ENCODE measurements at regions not wholly inside any gene's neighbourhood (a gene's known extent, or its start where the extent isn't known, plus 50 kb on each side); places are given as distances from the start of the nearest gene placed in this dataset.

- TF ChIP-seq TCF3 (IDR thresholded peaks at IDR 0.05; ENCODE audit: borderline replicate concordance, insufficient read depth, low read depth, low read length) = no peak
- TF ChIP-seq BHLHE40 (IDR thresholded peaks at IDR 0.05; ENCODE audit: borderline replicate concordance in 1 of 2, low read depth in 2 of 2, low read length in 1 of 2) = no peak
- peak; percentile 32; the same call in 1 of the 2 replicates for TF ChIP-seq MTA2 (IDR thresholded peaks at IDR 0.05; ENCODE audit: low read depth)
- no peak for TF ChIP-seq SMC3 (IDR thresholded peaks at IDR 0.05; ENCODE audit: borderline replicate concordance, low read length)
- no peak for TF ChIP-seq NR2C1 (IDR thresholded peaks at IDR 0.05)
- no peak for TF ChIP-seq SIN3A (IDR thresholded peaks at IDR 0.05; ENCODE audit: low read depth, low read length)
- 0 out of 2 replicates have a peak, but pooled peaks have one; percentile 32 for TF ChIP-seq DPF2 (IDR thresholded peaks at IDR 0.05)
- peak; percentile 47; the same call in 1 of the 2 replicates for TF ChIP-seq ZBED1 (IDR thresholded peaks at IDR 0.05; ENCODE audit: borderline replicate concordance)
- peak; percentile 58; the same call in 1 of the 2 replicates for TF ChIP-seq EED (IDR thresholded peaks at IDR 0.05; ENCODE audit: low read depth)
- no peak for TF ChIP-seq NRF1 (conservative IDR thresholded peaks at IDR 0.05; ENCODE audit: low read depth, low read length)
- TF ChIP-seq, protein P1, sequence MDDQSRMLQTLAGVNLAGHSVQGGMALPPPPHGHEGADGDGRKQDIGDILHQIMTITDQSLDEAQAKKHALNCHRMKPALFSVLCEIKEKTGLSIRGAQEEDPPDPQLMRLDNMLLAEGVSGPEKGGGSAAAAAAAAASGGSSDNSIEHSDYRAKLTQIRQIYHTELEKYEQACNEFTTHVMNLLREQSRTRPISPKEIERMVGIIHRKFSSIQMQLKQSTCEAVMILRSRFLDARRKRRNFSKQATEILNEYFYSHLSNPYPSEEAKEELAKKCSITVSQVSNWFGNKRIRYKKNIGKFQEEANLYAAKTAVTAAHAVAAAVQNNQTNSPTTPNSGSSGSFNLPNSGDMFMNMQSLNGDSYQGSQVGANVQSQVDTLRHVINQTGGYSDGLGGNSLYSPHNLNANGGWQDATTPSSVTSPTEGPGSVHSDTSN (IDR thresholded peaks at IDR 0.05; ENCODE audit: insufficient replicate concordance, low read depth, low read length) = no peak
- TF ChIP-seq SPI1 (IDR thresholded peaks at IDR 0.05; ENCODE audit: borderline replicate concordance, insufficient read depth, low read depth, low read length) = no peak
- no peak for TF ChIP-seq USF1 (IDR thresholded peaks at IDR 0.05; ENCODE audit: borderline replicate concordance, extremely low read length, insufficient read depth, low read depth, low read length)
- no peak for TF ChIP-seq RBBP5 (conservative IDR thresholded peaks at IDR 0.05)
- no peak for TF ChIP-seq EZH2 (IDR thresholded peaks at IDR 0.05; ENCODE audit: borderline replicate concordance, control insufficient read depth, low read depth, low read length)
- TF ChIP-seq KLF5 (IDR thresholded peaks at IDR 0.05; ENCODE audit: partially characterized antibody) = peak; percentile 37
- no peak for TF ChIP-seq CREB1 (IDR thresholded peaks at IDR 0.05; ENCODE audit: low read depth)
- TF ChIP-seq, protein P2, sequence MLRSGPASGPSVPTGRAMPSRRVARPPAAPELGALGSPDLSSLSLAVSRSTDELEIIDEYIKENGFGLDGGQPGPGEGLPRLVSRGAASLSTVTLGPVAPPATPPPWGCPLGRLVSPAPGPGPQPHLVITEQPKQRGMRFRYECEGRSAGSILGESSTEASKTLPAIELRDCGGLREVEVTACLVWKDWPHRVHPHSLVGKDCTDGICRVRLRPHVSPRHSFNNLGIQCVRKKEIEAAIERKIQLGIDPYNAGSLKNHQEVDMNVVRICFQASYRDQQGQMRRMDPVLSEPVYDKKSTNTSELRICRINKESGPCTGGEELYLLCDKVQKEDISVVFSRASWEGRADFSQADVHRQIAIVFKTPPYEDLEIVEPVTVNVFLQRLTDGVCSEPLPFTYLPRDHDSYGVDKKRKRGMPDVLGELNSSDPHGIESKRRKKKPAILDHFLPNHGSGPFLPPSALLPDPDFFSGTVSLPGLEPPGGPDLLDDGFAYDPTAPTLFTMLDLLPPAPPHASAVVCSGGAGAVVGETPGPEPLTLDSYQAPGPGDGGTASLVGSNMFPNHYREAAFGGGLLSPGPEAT (IDR thresholded peaks at IDR 0.05; ENCODE audit: low read depth) = peak; percentile 79
- TF ChIP-seq IRF4 (IDR thresholded peaks at IDR 0.05; ENCODE audit: low read depth, low read length) = peak; percentile 67; the same call in 1 of the 2 replicates
- no peak for TF ChIP-seq BCL11A (IDR thresholded peaks at IDR 0.05; ENCODE audit: low read depth, low read length)
- no peak for TF ChIP-seq PAX8 (IDR thresholded peaks at IDR 0.05)
- no peak for TF ChIP-seq SRF (IDR thresholded peaks at IDR 0.05; ENCODE audit: low read depth in 2 of 2, low read length in 2 of 2)
- no peak for TF ChIP-seq SIX5 (IDR thresholded peaks at IDR 0.05; ENCODE audit: low read depth, low read length, severe bottlenecking)
- peak; percentile 76 for TF ChIP-seq RUNX3 (IDR thresholded peaks at IDR 0.05; ENCODE audit: low read length)
- no peak for TF ChIP-seq NR2C2 (IDR thresholded peaks at IDR 0.05; ENCODE audit: borderline replicate concordance, control insufficient read depth, insufficient read length, low read depth)
- peak; percentile 94 for TF ChIP-seq MEF2A (IDR thresholded peaks at IDR 0.05; ENCODE audit: insufficient read depth, low read depth, low read length)
- no peak for TF ChIP-seq STAT1 (conservative IDR thresholded peaks at IDR 0.05)
- no peak for TF ChIP-seq YY1 (IDR thresholded peaks at IDR 0.05; ENCODE audit: low read depth, low read length)
- TF ChIP-seq TBL1XR1 (IDR thresholded peaks at IDR 0.05; ENCODE audit: low read depth, low read length) = 0 out of 2 replicates have a peak, but pooled peaks have one; percentile 35
- TF ChIP-seq CHD4 (IDR thresholded peaks at IDR 0.05) = no peak
Observed at GRCh38 chr7:21364801-21365271, 63.0 kb upstream of the SP4 start (continued).
